Common myeloid progenitor, CD34-positive (primary cell): ENCODE measurements at regions not wholly inside any gene's neighbourhood (a gene's known extent, or its start where the extent isn't known, plus 50 kb on each side); places are given as distances from the start of the nearest gene placed in this dataset.

Experiments used
- CTCF ChIA-PET: fragments of 350-600 bp; sonication (Branson Sonifier 250); formaldehyde crosslinking; loops from one replicate; lab custom pipeline; 2021; ENCODE audit warnings: antibody characterized with exemption; lab: Charles Lee
- POLR2A ChIA-PET: fragments of 350-600 bp; sonication (Branson Sonifier 250); formaldehyde crosslinking; loops from one replicate; lab custom pipeline; 2021; ENCODE audit warnings: antibody characterized with exemption; lab: Charles Lee
- DNase-seq, 3 donors: peaks; one replicate each; pipeline versions ENCODE4 v3.0.0 to v3.0.0-alpha.2; 2013
- H3K27ac ChIP-seq, 2 experiments: 1 replicate in 1 of 2; 2 replicates in 1 of 2; pipeline ENCODE4 v1.7.0; 2013; ENCODE audit warnings: inconsistent platforms in 2 of 2, low read length in 2 of 2, mild to moderate bottlenecking in 2 of 2, low read depth in 1 of 2, moderate library complexity in 1 of 2; ENCODE audit not compliant: severe bottlenecking in 2 of 2, insufficient read depth in 1 of 2, poor library complexity in 1 of 2
- H3K27me3 ChIP-seq, 5 experiments: replicated peaks in 2 of 5; 1 replicate in 3 of 5; 2 replicates in 2 of 5; pipeline versions ENCODE4 v1.6.1 to v1.7.0; 2013; ENCODE audit warnings: low read length in 4 of 5, mild to moderate bottlenecking in 2 of 5, moderate library complexity in 2 of 5, inconsistent platforms in 1 of 5; ENCODE audit not compliant: insufficient read depth in 5 of 5, control insufficient read depth in 4 of 5
- H3K36me3 ChIP-seq, 4 experiments: 1 replicate in 2 of 4; 2 replicates in 2 of 4; pipeline versions ENCODE4 v1.6.1 to v1.7.0; 2013; ENCODE audit warnings: low read length in 3 of 4, control low read depth in 1 of 4, mild to moderate bottlenecking in 1 of 4; ENCODE audit not compliant: control insufficient read depth in 4 of 4, insufficient read depth in 4 of 4
- H3K4me1 ChIP-seq, 4 experiments: 1 replicate in 3 of 4; 2 replicates in 1 of 4; pipeline versions ENCODE4 v1.6.1 to v1.7.1; 2013; ENCODE audit warnings: low read length in 3 of 4, mild to moderate bottlenecking in 3 of 4, control low read depth in 1 of 4, inconsistent platforms in 1 of 4, moderate library complexity in 1 of 4; ENCODE audit not compliant: control insufficient read depth in 4 of 4, insufficient read depth in 4 of 4; ENCODE audit errors: control extremely low read depth in 1 of 4
- H3K4me3 ChIP-seq, 7 experiments: 1 replicate in 4 of 7; 2 replicates in 3 of 7; pipeline versions ENCODE4 v1.5.1 to v1.7.0; 2013; ENCODE audit warnings: mild to moderate bottlenecking in 7 of 7, low read length in 6 of 7, moderate library complexity in 6 of 7, inconsistent platforms in 2 of 7, low read depth in 2 of 7, control low read depth in 1 of 7; ENCODE audit not compliant: insufficient read depth in 4 of 7, control insufficient read depth in 1 of 7; ENCODE audit errors: extremely low read depth in 1 of 7
- H3K9me3 ChIP-seq, 5 experiments: 1 replicate in 4 of 5; 2 replicates in 1 of 5; pipeline versions ENCODE4 v1.6.1 to v1.7.1; 2013; ENCODE audit warnings: low read length in 4 of 5, mild to moderate bottlenecking in 2 of 5, inconsistent platforms in 1 of 5, low read depth in 1 of 5, moderate library complexity in 1 of 5; ENCODE audit not compliant: control insufficient read depth in 4 of 5, insufficient read depth in 2 of 5; ENCODE audit errors: control extremely low read depth in 1 of 5
- WGBS: methylation state at CpG from one replicate; pipeline ENCODE4 v1.1.5; 2013; ENCODE audit not compliant: insufficient coverage; 5-methylcytosine and 5-hydroxymethylcytosine counted together

DNA sequence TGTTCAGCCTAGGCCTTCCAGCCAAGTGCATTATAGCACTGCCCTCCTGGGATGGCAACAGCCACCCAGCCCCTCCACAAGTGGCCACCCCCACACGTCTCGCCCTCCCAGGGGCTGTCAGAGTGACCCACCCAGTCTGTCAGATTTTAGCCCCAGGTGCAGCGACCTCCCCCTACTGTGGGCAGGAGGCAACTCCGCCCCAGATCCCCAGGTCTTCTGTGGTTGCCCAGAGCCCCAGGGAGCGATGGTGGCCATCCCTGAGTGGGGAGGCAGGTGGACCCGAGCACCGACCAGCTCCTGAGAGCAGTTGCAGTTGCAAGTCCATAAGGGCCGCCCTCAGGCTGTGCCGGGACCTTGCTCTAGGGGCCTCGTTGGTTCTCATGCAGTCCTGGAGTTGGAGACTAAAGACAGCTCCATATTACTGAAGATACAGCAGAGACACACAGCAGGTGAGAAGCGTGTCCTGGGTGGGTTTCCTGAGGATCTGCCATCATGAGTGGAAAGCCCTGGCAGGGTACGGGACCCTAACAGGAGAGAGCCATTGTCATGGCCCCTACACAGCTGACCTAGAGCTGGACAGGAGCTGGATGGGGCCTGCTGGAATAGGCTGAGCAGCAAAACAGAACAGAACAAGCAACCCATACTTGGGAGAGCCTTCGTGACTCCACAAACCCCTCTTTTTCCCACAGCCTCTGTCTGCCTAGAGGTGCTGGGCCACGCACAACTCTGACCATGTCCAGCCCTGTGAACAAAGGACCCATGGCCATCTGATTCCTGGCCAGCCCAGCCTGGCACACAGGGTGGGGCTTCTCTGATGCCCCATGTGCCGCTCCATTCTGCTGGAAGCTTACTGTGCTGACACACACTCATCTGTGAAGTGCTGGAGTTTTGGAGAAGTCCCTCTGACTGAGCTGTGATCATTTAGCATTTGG lies 110.3 kb upstream of the ALDH1A3 start:
- H3K36me3 ChIP-seq, result no peaks in the 10 kb centered on the region
- peaks cover 0 to 6% (median 3%) of the 10 kb centered on the region in 5 experiments for H3K27me3 ChIP-seq
- ChIA-PET POLR2A (no interaction called here), CTCF (no interaction called here)
- WGBS, result 98% methylated on average over 11 of the region's 15 CpGs
- no peak overlapping the region for H3K27ac ChIP-seq
- no peak overlapping the region for H3K4me3 ChIP-seq
- no peaks in the 10 kb centered on the region for H3K9me3 ChIP-seq
- H3K4me1 ChIP-seq, result peaks cover 0 to 9% (median 3%) of the 10 kb centered on the region in 4 experiments
- DNase-seq, result no peak

DNA sequence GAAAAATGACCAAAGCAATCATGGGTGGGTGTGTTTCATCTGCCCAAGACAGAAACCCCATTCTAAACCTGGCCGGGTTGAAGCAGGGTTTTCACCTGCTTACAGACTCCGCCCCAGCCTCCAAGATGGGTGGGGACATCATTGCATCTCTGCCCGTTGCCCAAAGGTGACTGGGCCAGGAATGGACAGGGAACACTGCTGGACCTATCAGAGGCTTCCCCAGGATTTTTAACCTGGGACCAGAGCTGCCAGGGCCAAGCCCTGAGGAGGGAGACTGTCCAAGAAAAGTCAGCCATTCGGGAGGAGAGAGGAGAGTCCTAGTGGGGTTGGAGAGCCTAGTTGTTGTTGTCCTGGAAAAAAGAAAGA lies 109.7 kb upstream of the ALDH1A3 start:
- no peak for DNase-seq
- WGBS, result 91% methylated on average over 4 of the region's 4 CpGs
- H3K4me1 ChIP-seq, result peaks cover 0 to 7% (median 3%) of the 10 kb centered on the region in 4 experiments
- no peaks in the 10 kb centered on the region for H3K36me3 ChIP-seq
- H3K27me3 ChIP-seq, result peaks cover 0 to 6% (median 3%) of the 10 kb centered on the region in 5 experiments
- ChIA-PET POLR2A (interaction anchor here (0.7 kb wide), 1 partner anchor 32 kb away, joined by 3 read pairs; no protein-coding TSS in a partner anchor), CTCF (no interaction called here)
- H3K27ac ChIP-seq, result no peak overlapping the region
- no peak overlapping the region for H3K4me3 ChIP-seq
- H3K9me3 ChIP-seq, result no peaks in the 10 kb centered on the region

DNA sequence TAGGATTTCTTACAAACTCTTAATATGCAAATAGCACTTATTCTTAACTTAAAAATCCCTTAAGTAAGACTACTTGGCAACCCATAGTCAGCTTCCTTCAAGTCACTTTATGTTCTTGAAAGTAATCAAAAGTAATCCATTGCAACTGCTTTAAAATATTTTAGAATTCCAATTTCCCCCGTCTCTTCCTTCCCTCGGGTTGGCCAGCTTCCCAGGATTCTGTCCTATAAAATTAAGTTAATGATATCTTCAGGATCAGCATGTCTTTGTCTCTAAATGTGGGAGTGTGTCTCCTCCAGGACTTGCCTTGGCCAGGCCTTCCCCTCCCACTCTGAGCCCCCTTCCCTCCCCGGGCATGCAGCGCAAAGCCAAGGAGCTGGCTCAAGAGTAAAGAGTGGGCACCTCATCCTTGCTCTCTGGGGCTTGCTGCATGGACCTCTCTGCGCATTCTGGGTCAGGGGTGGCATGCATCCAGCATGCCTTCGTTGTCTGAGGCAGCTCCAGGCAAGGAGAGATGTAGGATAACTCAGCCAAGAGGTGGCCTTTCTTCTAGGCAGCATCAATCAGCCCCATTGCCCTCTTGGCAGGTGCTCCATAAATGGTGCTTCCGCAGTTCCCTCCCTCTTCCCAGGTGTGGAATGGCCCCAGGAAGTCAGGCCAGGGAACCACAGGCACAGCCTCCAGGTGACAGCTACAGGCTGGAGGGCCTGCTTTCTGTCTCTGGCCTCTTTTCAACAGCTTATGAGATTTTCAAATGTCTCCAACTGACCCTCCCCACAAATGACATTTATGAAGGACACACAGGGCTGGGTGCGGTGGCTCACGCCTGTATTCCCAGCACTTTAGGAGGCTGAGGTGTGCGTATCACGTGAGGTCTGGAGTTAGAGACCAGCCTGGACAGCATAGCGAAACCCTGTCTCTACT lies 108.7 kb upstream of the ALDH1A3 start:
- no peaks in the 10 kb centered on the region for H3K36me3 ChIP-seq
- DNase-seq, result no peak
- H3K4me1 ChIP-seq, result no peaks in the 10 kb centered on the region
- H3K4me3 ChIP-seq, result no peak overlapping the region
- ChIA-PET POLR2A (interaction anchor here (0.7 kb wide), 1 partner anchor 31 kb away, joined by 3 read pairs; no protein-coding TSS in a partner anchor), CTCF (no interaction called here)
- H3K27me3 ChIP-seq, result peaks cover 0 to 6% (median 3%) of the 10 kb centered on the region in 5 experiments
- no peak overlapping the region for H3K27ac ChIP-seq
- H3K9me3 ChIP-seq, result no peaks in the 10 kb centered on the region
- 95% methylated on average over 9 of the region's 12 CpGs for WGBS

DNA sequence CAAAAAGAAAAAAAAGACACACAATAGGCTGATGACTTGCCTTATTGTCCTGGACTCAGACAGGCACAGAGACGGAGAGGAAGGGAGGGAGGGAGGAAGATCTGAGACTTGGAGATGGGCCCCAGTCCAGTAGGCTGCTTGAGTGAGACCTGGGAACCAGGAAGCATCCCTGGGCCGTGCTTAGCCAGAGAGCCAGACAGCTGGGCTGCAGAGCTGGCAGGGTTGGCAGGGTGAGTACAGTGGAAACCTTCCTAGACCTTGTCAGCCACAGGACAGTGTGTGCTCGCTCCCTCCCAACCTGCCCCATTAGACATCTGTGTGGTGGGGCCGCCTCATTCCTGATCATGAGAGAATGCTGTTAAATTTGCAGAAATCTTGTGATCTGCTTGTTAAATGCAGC lies 107.9 kb upstream of the ALDH1A3 start:
- CTCF ChIA-PET, result no interaction called here
- no peaks in the 10 kb centered on the region for H3K4me1 ChIP-seq
- 64% methylated on average over 2 of the region's 4 CpGs for WGBS
- POLR2A ChIA-PET, result no interaction called here
- peaks cover 0 to 2% (median 0%) of the 10 kb centered on the region in 5 experiments for H3K27me3 ChIP-seq
- no peaks in the 10 kb centered on the region for H3K9me3 ChIP-seq
- H3K4me3 ChIP-seq, result no peak overlapping the region
- H3K27ac ChIP-seq, result no peak overlapping the region
- no peaks in the 10 kb centered on the region for H3K36me3 ChIP-seq
- DNase-seq, result no peak

DNA sequence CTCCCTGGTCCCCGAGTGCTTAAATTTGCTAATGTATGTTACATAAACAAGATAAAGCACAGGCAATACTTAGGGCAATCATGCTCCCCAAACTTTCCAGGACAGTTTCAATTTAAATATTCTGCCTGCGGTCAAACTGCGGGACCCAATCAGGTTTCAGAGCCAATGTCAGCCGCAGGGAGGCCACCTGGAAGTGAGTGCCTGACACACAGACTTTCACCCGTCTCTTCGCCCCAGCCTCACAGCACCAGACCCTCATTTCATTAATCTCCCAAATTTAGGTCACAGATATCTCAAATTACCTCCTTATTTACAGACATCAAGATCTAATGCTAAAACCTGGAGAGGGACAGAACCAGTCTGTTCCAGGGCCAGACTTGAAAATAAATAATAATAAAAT lies 107.2 kb upstream of the ALDH1A3 start:
- ChIA-PET CTCF (no interaction called here), POLR2A (no interaction called here)
- H3K4me3 ChIP-seq, result no peak overlapping the region
- H3K4me1 ChIP-seq, result no peaks in the 10 kb centered on the region
- no peaks in the 10 kb centered on the region for H3K36me3 ChIP-seq
- no peaks in the 10 kb centered on the region for H3K27me3 ChIP-seq
- H3K9me3 ChIP-seq, result no peaks in the 10 kb centered on the region
- 96% methylated on average over 5 of the region's 6 CpGs for WGBS
- DNase-seq, result no peak
- no peak overlapping the region for H3K27ac ChIP-seq

DNA sequence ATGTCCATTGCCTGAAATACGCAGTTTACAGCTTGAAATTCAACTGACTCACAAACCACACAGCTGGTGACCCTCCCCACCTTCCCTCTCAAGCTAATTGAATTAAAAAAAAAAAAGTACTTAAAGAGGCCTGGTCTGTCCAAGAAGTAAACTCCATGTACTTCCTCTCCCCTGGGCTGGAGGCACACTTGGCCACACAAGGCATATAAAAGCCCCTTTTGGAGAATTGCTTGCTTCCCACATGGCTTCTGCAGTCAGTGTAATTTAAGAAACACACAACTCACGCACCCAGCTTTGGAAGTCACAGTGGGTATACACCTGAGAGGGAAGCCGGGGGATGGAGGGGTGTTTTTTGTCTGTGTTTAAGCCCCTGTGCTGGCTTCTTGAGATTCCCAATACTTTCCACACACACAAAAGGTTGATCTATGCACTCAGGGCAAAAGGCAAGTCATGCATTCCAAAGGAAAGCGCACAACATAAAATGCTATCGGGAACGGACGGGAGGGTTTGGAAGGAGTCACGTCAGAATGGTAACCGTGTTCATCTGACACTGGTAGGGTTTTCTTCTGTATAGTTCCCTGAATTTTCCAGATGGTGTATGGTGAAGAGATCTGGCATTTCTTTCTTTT lies 106.6 kb upstream of the ALDH1A3 start:
- Histone ChIP-seq H3K27ac (no peak overlapping the region), H3K9me3 (no peaks in the 10 kb centered on the region), H3K4me3 (no peak overlapping the region), H3K27me3 (no peaks in the 10 kb centered on the region), H3K4me1 (no peaks in the 10 kb centered on the region), H3K36me3 (no peaks in the 10 kb centered on the region)
- no peak for DNase-seq
- ChIA-PET POLR2A (no interaction called here), CTCF (no interaction called here)
- 86% methylated on average over 1 of the region's 9 CpGs for WGBS
